ENCODE measurements at regions not wholly inside any gene's neighbourhood (a gene's known extent, or its start where the extent isn't known, plus 50 kb on each side); places are given as distances from the start of the nearest gene placed in this dataset.
"Not testable (repeated sequence)": the region's sequence is repeated elsewhere in the genome, so short reads cannot be mapped to it uniquely, and the experiment has no call there.

DNA sequence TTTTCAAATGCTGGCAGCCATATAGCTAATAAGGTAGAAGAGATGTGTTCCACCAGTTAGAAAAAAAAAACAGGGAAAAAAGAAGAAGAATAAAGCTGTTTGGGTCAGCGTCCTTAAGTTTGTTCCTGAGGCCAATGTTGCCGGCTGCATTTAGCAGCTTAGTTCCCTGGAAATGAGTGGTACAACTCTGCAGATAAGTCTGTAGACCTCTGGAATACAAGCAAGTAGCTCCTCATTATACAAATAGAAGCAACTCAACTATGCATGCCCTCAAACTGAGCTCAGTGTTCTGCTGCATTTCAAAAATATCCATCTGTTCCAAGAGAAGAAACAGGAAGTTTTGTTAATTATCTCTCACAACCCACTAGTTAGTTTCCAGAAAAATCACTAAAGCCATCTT is 181.2 kb upstream of the PKN2 start:
- H3K36me3 ChIP-seq (ENCODE audit: insufficient read depth, low read length): no peaks in the 10 kb centered on the region
- H3K4me1 ChIP-seq (ENCODE audit: low read length): no peaks in the 10 kb centered on the region
- no peaks in the 10 kb centered on the region for H3K79me2 ChIP-seq (ENCODE audit: low read length)
- no peaks in the 10 kb centered on the region for H3K9me2 ChIP-seq (replicated peaks; ENCODE audit: insufficient read depth, low read length)
- no peak for DNase-seq
- no peaks in the 10 kb centered on the region for H3K9me3 ChIP-seq (ENCODE audit: low read length)
- no peak overlapping the region for H3K27ac ChIP-seq (ENCODE audit: low read length)
- no peaks in the 10 kb centered on the region for H3K27me3 ChIP-seq (ENCODE audit: low read length)
- H3K4me3 ChIP-seq (ENCODE audit: low read length): no peak overlapping the region
- no peak overlapping the region for H2AFZ ChIP-seq (ENCODE audit: low read length)
- H4K20me1 ChIP-seq (ENCODE audit: insufficient read depth, low read depth, low read length): no peaks in the 10 kb centered on the region
- no peak overlapping the region for H3K9ac ChIP-seq (ENCODE audit: low read length)
- H3K4me2 ChIP-seq (ENCODE audit: low read depth, low read length, poor library complexity, severe bottlenecking): no peak overlapping the region

DNA sequence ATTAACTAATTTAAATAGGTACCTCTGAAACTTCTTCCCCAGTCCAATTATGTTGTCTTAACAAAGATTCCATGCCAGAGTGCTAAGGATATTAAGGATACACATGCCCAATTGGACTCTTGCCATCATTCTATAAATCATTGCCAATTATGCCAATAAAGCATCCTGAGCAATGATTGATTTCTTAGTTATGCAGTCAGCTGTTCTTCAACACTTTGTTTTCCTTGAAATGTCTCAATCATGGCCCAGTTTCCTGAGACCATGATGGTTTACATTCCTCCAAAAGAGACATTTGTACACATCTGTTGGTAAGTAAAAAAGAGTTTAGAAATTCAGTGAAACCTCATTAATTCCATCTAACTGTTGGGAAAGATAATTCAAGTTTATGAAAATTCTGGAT is 180.4 kb upstream of the PKN2 start:
- no peaks in the 10 kb centered on the region for H3K9me2 ChIP-seq (replicated peaks; ENCODE audit: insufficient read depth, low read length)
- DNase-seq: no peak
- no peak overlapping the region for H3K9ac ChIP-seq (ENCODE audit: low read length)
- no peak overlapping the region for H3K4me3 ChIP-seq (ENCODE audit: low read length)
- H3K79me2 ChIP-seq (ENCODE audit: low read length): no peaks in the 10 kb centered on the region
- H2AFZ ChIP-seq (ENCODE audit: low read length): no peak overlapping the region
- H3K9me3 ChIP-seq (ENCODE audit: low read length): no peaks in the 10 kb centered on the region
- H3K27me3 ChIP-seq (ENCODE audit: low read length): no peaks in the 10 kb centered on the region
- H3K4me1 ChIP-seq (ENCODE audit: low read length): no peaks in the 10 kb centered on the region
- H4K20me1 ChIP-seq (ENCODE audit: insufficient read depth, low read depth, low read length): no peaks in the 10 kb centered on the region
- no peak overlapping the region for H3K27ac ChIP-seq (ENCODE audit: low read length)
- H3K4me2 ChIP-seq (ENCODE audit: low read depth, low read length, poor library complexity, severe bottlenecking): no peak overlapping the region
- no peaks in the 10 kb centered on the region for H3K36me3 ChIP-seq (ENCODE audit: insufficient read depth, low read length)

DNA sequence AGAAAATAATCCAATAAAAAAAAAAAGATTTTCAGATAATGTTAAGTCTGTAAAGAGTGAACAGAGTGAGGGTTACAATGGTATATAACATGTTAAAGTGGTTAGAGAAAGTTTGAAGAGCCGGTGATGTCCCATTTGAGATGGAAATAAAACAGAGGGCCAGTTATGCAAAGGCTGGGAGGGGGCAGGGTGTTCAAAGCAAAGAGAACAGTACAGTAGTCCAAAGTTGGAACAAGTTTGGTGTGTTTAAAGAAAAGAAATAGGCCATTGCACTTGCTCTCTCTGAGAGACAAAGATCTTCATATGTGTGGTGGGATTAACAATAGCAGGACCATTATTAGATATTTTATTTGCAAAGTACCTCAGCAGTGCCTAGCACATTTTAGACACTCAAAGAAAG is 179.5 kb upstream of the PKN2 start:
- H3K79me2 ChIP-seq (ENCODE audit: low read length): no peaks in the 10 kb centered on the region
- H3K9ac ChIP-seq (ENCODE audit: low read length): no peak overlapping the region
- no peaks in the 10 kb centered on the region for H4K20me1 ChIP-seq (ENCODE audit: insufficient read depth, low read depth, low read length)
- no peak overlapping the region for H2AFZ ChIP-seq (ENCODE audit: low read length)
- no peak overlapping the region for H3K4me2 ChIP-seq (ENCODE audit: low read depth, low read length, poor library complexity, severe bottlenecking)
- H3K27ac ChIP-seq (ENCODE audit: low read length): no peak overlapping the region
- H3K27me3 ChIP-seq (ENCODE audit: low read length): no peaks in the 10 kb centered on the region
- H3K36me3 ChIP-seq (ENCODE audit: insufficient read depth, low read length): no peaks in the 10 kb centered on the region
- H3K9me3 ChIP-seq (ENCODE audit: low read length): no peaks in the 10 kb centered on the region
- no peaks in the 10 kb centered on the region for H3K4me1 ChIP-seq (ENCODE audit: low read length)
- H3K4me3 ChIP-seq (ENCODE audit: low read length): no peak overlapping the region
- DNase-seq: no peak
- no peaks in the 10 kb centered on the region for H3K9me2 ChIP-seq (replicated peaks; ENCODE audit: insufficient read depth, low read length)

DNA sequence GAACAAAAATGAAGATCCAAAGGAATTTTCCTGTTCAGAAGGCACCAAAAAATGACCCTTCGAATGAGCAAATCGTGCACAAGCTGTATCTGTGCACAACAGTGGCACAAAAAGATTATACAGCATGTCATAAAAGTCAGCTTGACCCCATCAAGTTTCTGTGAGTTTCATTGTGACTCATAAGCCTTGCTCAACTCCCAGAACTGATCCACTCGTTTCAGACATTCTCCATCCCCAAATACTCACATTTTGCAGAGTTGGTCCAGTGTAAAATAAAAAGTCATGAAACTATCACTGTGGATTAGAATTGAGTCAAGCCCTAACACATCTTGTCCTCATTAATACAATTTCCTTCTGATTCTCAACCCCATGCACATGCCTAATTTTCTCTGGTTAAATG is 174.7 kb upstream of the PKN2 start:
- H3K4me3 ChIP-seq (ENCODE audit: low read length): no peak overlapping the region
- H3K4me1 ChIP-seq (ENCODE audit: low read length): no peaks in the 10 kb centered on the region
- DNase-seq: no peak
- H2AFZ ChIP-seq (ENCODE audit: low read length): no peak overlapping the region
- H3K4me2 ChIP-seq (ENCODE audit: low read depth, low read length, poor library complexity, severe bottlenecking): no peak overlapping the region
- H3K9ac ChIP-seq (ENCODE audit: low read length): no peak overlapping the region
- H3K9me3 ChIP-seq (ENCODE audit: low read length): no peaks in the 10 kb centered on the region
- H4K20me1 ChIP-seq (ENCODE audit: insufficient read depth, low read depth, low read length): no peaks in the 10 kb centered on the region
- no peaks in the 10 kb centered on the region for H3K36me3 ChIP-seq (ENCODE audit: insufficient read depth, low read length)
- H3K27ac ChIP-seq (ENCODE audit: low read length): no peak overlapping the region
- no peaks in the 10 kb centered on the region for H3K27me3 ChIP-seq (ENCODE audit: low read length)
- H3K79me2 ChIP-seq (ENCODE audit: low read length): no peaks in the 10 kb centered on the region
- H3K9me2 ChIP-seq (replicated peaks; ENCODE audit: insufficient read depth, low read length): no peaks in the 10 kb centered on the region

DNA sequence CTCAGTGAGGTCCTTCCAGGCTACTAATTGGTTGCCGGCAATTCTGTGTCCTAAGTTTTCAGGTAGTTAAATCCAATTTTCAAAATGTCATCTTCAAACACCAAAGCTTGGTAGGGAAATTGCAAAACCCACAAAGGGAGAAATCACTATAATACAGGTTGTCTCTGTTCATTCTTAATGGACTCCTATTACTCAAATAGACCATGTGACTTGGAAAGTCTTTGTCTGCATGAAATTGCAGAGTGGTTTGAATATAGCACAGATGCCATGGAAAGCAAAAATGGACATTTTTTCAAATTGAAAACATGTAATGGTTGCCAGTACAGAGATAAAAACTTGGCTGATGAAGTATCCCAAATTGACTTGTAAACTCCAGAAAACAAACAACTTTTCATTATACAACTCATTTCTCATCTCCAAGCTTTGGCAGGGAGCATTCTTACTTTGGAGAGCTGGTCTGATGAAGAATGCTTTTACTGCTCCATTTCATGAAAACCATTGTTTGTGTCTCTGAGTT is 169.5 kb upstream of the PKN2 start:
- no peak overlapping the region for H3K4me3 ChIP-seq (ENCODE audit: low read length)
- H4K20me1 ChIP-seq (ENCODE audit: insufficient read depth, low read depth, low read length): no peaks in the 10 kb centered on the region
- H3K9ac ChIP-seq (ENCODE audit: low read length): no peak overlapping the region
- H3K9me3 ChIP-seq (ENCODE audit: low read length): no peaks in the 10 kb centered on the region
- H3K79me2 ChIP-seq (ENCODE audit: low read length): no peaks in the 10 kb centered on the region
- no peaks in the 10 kb centered on the region for H3K9me2 ChIP-seq (replicated peaks; ENCODE audit: insufficient read depth, low read length)
- H3K36me3 ChIP-seq (ENCODE audit: insufficient read depth, low read length): no peaks in the 10 kb centered on the region
- no peaks in the 10 kb centered on the region for H3K27me3 ChIP-seq (ENCODE audit: low read length)
- H2AFZ ChIP-seq (ENCODE audit: low read length): no peak overlapping the region
- no peak overlapping the region for H3K4me2 ChIP-seq (ENCODE audit: low read depth, low read length, poor library complexity, severe bottlenecking)
- H3K4me1 ChIP-seq (ENCODE audit: low read length): no peaks in the 10 kb centered on the region
- no peak overlapping the region for H3K27ac ChIP-seq (ENCODE audit: low read length)
- no peak for DNase-seq

DNA sequence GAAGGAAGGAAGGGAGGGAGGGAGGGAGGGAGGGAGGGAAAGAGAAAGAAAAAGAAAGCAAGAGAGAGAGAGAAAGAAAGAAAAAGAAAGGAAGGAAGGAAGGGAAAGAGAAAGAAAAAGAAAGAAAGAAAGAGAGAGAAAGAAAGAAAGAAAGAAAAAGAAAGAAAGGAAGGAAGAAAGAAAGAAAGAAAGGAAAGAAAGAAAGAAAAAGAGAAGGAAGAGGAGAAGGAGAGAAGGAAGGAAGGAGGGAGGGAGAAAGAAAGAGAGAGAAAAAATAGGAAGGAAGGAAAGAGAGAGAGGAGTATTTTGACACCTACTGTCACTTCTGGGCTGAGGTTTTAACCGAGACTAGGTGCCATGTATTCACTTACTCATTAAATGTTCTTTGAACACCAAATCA is 166.6 kb upstream of the PKN2 start:
- H3K9me2 ChIP-seq (replicated peaks; ENCODE audit: insufficient read depth, low read length); DNase-seq; H4K20me1 ChIP-seq (ENCODE audit: insufficient read depth, low read depth, low read length); H3K27me3 ChIP-seq (ENCODE audit: low read length); H3K4me1 ChIP-seq (ENCODE audit: low read length); H3K4me3 ChIP-seq (ENCODE audit: low read length); H3K27ac ChIP-seq (ENCODE audit: low read length); H3K4me2 ChIP-seq (ENCODE audit: low read depth, low read length, poor library complexity, severe bottlenecking); H2AFZ ChIP-seq (ENCODE audit: low read length); H3K9ac ChIP-seq (ENCODE audit: low read length); H3K36me3 ChIP-seq (ENCODE audit: insufficient read depth, low read length); H3K79me2 ChIP-seq (ENCODE audit: low read length); H3K9me3 ChIP-seq (ENCODE audit: low read length): not testable (repeated sequence)

DNA sequence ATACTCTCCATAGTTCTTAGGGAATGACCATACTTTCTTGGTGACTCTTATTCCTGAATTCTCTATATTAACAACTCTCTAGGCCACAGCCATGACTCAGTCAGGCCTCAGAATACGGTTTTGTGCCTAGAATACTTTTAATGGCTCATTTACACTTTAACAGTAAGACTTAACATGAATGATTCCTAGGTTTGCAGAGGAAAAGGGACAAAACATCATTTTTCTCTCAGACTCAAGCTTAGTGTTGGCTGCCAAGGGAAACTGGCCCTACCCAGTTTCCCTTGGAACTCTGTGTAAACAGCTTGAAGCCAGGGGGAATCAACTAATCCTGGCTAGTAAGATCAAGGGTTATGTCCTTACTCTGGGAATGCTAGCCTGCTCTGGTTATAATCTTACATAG is 164.9 kb upstream of the PKN2 start:
- Histone ChIP-seq H3K27ac (ENCODE audit: low read length) (no peak overlapping the region), H3K79me2 (ENCODE audit: low read length) (no peaks in the 10 kb centered on the region), H3K36me3 (ENCODE audit: insufficient read depth, low read length) (no peaks in the 10 kb centered on the region), H4K20me1 (ENCODE audit: insufficient read depth, low read depth, low read length) (no peaks in the 10 kb centered on the region), H3K9me3 (ENCODE audit: low read length) (no peaks in the 10 kb centered on the region), H3K27me3 (ENCODE audit: low read length) (no peaks in the 10 kb centered on the region), H3K4me3 (ENCODE audit: low read length) (no peak overlapping the region), H2AFZ (ENCODE audit: low read length) (no peak overlapping the region), H3K4me1 (ENCODE audit: low read length) (no peaks in the 10 kb centered on the region), H3K9ac (ENCODE audit: low read length) (no peak overlapping the region), H3K9me2 (replicated peaks; ENCODE audit: insufficient read depth, low read length) (no peaks in the 10 kb centered on the region), H3K4me2 (ENCODE audit: low read depth, low read length, poor library complexity, severe bottlenecking) (no peak overlapping the region)
- no peak for DNase-seq

DNA sequence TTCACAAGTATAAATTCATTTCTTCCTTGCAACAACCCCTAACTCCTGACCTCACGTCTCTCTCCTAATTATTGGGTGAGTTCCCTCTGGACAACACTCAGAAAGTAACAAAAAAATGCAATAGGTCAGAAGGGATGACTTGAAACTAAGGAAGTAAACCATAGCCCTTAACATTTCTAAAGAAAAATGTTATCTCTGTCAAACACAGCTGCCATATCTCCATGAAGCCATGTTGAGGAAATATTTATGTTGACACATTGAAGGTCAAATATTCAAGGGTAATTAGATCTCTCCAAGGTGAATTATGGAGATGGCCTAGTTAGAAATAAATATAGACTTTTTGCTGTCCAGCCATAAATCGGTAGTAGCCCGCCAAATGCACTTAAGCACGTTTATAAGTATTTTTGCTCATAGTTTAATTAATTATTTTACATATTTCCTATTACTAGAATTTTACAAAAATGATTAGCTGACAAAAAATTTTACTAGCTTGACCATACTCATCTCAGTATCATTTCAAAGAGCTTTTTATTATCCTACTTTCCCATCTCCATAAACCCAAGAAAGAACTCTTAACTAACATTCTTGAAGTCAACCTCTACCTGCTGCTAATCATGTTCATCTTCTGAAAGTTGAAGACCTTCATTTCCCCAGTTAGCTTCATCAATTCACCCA is 160.1 kb upstream of the PKN2 start:
- no peaks in the 10 kb centered on the region for H3K36me3 ChIP-seq (ENCODE audit: insufficient read depth, low read length)
- H3K4me3 ChIP-seq (ENCODE audit: low read length): no peak overlapping the region
- H3K79me2 ChIP-seq (ENCODE audit: low read length): no peaks in the 10 kb centered on the region
- H3K9me2 ChIP-seq (replicated peaks; ENCODE audit: insufficient read depth, low read length): no peaks in the 10 kb centered on the region
- H3K9ac ChIP-seq (ENCODE audit: low read length): no peak overlapping the region
- H3K9me3 ChIP-seq (ENCODE audit: low read length): no peaks in the 10 kb centered on the region
- H3K27me3 ChIP-seq (ENCODE audit: low read length): no peaks in the 10 kb centered on the region
- no peaks in the 10 kb centered on the region for H3K4me1 ChIP-seq (ENCODE audit: low read length)
- H3K27ac ChIP-seq (ENCODE audit: low read length): no peak overlapping the region
- no peak overlapping the region for H2AFZ ChIP-seq (ENCODE audit: low read length)
- H3K4me2 ChIP-seq (ENCODE audit: low read depth, low read length, poor library complexity, severe bottlenecking): no peak overlapping the region
- no peak for DNase-seq
- H4K20me1 ChIP-seq (ENCODE audit: insufficient read depth, low read depth, low read length): no peaks in the 10 kb centered on the region

DNA sequence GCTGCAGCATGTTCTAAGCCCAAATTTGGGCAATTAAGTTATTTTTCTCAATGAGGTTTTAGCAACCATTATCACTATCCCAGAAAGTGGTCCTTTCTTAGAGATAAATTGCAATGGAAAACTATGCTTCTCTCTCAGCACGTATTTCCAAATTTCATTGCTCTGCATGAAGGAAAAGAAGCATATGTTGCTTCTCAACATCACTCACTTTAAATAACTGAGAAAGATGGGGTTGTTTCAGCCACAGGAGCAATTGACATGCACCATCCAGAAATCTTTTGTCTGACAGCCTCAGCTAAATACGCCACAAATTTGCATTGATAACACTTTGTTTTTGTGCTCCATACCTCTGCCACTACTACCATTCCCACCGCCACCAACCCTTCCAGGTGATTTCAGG is 157.6 kb upstream of the PKN2 start:
- no peaks in the 10 kb centered on the region for H3K4me1 ChIP-seq (ENCODE audit: low read length)
- no peak overlapping the region for H3K4me3 ChIP-seq (ENCODE audit: low read length)
- no peaks in the 10 kb centered on the region for H4K20me1 ChIP-seq (ENCODE audit: insufficient read depth, low read depth, low read length)
- H3K9me2 ChIP-seq (replicated peaks; ENCODE audit: insufficient read depth, low read length): no peaks in the 10 kb centered on the region
- H3K4me2 ChIP-seq (ENCODE audit: low read depth, low read length, poor library complexity, severe bottlenecking): no peak overlapping the region
- no peak for DNase-seq
- no peaks in the 10 kb centered on the region for H3K27me3 ChIP-seq (ENCODE audit: low read length)
- no peak overlapping the region for H2AFZ ChIP-seq (ENCODE audit: low read length)
- no peak overlapping the region for H3K9ac ChIP-seq (ENCODE audit: low read length)
- no peaks in the 10 kb centered on the region for H3K36me3 ChIP-seq (ENCODE audit: insufficient read depth, low read length)
- H3K9me3 ChIP-seq (ENCODE audit: low read length): no peaks in the 10 kb centered on the region
- no peaks in the 10 kb centered on the region for H3K79me2 ChIP-seq (ENCODE audit: low read length)
- H3K27ac ChIP-seq (ENCODE audit: low read length): no peak overlapping the region
